SK-N-SH treated with all-trans-retinoic acid at 6 μM for 48 hours (cell line): ENCODE measurements at regions not wholly inside any gene's neighbourhood (a gene's known extent, or its start where the extent isn't known, plus 50 kb on each side); places are given as distances from the start of the nearest gene placed in this dataset.

Source experiments
- ATAC-seq: fragments of 200-7000 bp; cut with Tn5 transposase; 3 replicates; pipeline ENCODE4 v1.9.1; 2020; ENCODE audit warnings: mild to moderate bottlenecking, moderate library complexity
- ARNTL ChIP-seq: fragments of 450-650 bp; formaldehyde crosslinking; IDR thresholded peaks from 2 replicates; pipeline ENCODE4 v1.5.0; 2020; ENCODE audit warnings: low read depth, mild to moderate bottlenecking, moderate library complexity, borderline replicate concordance
- BACH2 ChIP-seq: fragments of 250-450 bp; sonication (Bioruptor Pico); IDR thresholded peaks from 2 replicates; pipeline ENCODE4 v1.9.0; 2021; ENCODE audit warnings: mild to moderate bottlenecking, borderline replicate concordance
- CREB5 ChIP-seq: fragments of 250-450 bp; sonication (Bioruptor Pico); IDR thresholded peaks from 2 replicates; pipeline ENCODE4 v1.5.1; 2020; ENCODE audit warnings: low read depth, mild to moderate bottlenecking, moderate library complexity
- CSDC2 ChIP-seq: fragments of 250-450 bp; sonication (Bioruptor Pico); IDR thresholded peaks from 2 replicates; pipeline ENCODE4 v1.5.0; 2020; ENCODE audit warnings: mild to moderate bottlenecking, moderate library complexity
- CSRNP3 ChIP-seq: fragments of 250-450 bp; sonication (Bioruptor Pico); IDR thresholded peaks from 2 replicates; pipeline ENCODE4 v1.5.1; 2021; ENCODE audit warnings: mild to moderate bottlenecking, moderate library complexity
- ESRRG ChIP-seq: fragments of 250-450 bp; sonication (Bioruptor Pico); IDR thresholded peaks from 2 replicates; pipeline ENCODE4 v1.6.1; 2021; ENCODE audit warnings: mild to moderate bottlenecking
- GLIS3 ChIP-seq: fragments of 250-450 bp; sonication (Bioruptor Pico); IDR thresholded peaks from 2 replicates; pipeline ENCODE4 v1.5.0; 2020; ENCODE audit warnings: mild to moderate bottlenecking, moderate library complexity
- ISL1 ChIP-seq: fragments of 250-450 bp; sonication (Bioruptor Pico); IDR thresholded peaks from 2 replicates; pipeline ENCODE4 v2.1.2; 2022; ENCODE audit warnings: mild to moderate bottlenecking, moderate library complexity
- OSR1 ChIP-seq: fragments of 250-450 bp; sonication (Bioruptor Pico); IDR thresholded peaks from 2 replicates; pipeline ENCODE4 v1.8.0; 2022; ENCODE audit warnings: moderate library complexity, mild to moderate bottlenecking, inconsistent platforms
- POU6F1 ChIP-seq: fragments of 250-450 bp; sonication (Bioruptor Pico); IDR thresholded peaks from 2 replicates; pipeline ENCODE4 v1.8.0; 2021; ENCODE audit warnings: low read depth, mild to moderate bottlenecking, moderate library complexity, borderline replicate concordance
- PPARA ChIP-seq: fragments of 250-450 bp; sonication (Bioruptor Pico); IDR thresholded peaks from 2 replicates; pipeline ENCODE4 v1.5.0; 2020; ENCODE audit warnings: mild to moderate bottlenecking, borderline replicate concordance
- RARB ChIP-seq: fragments of 250-450 bp; sonication (Bioruptor Pico); IDR thresholded peaks from 2 replicates; pipeline ENCODE4 v1.8.0; 2021; ENCODE audit warnings: mild to moderate bottlenecking, moderate library complexity
- SNAI2 ChIP-seq: fragments of 250-450 bp; sonication (Bioruptor Pico); IDR thresholded peaks from 2 replicates; pipeline ENCODE4 v1.5.0; 2020; ENCODE audit warnings: mild to moderate bottlenecking, moderate library complexity
- TCF4 ChIP-seq: fragments of 250-450 bp; sonication (Bioruptor Pico); IDR thresholded peaks from 2 replicates; pipeline ENCODE4 v1.8.0; 2021; ENCODE audit warnings: mild to moderate bottlenecking, moderate library complexity, borderline replicate concordance
- TOX ChIP-seq: fragments of 250-450 bp; sonication (Bioruptor Pico); IDR thresholded peaks from 2 replicates; pipeline ENCODE4 v1.8.0; 2021; ENCODE audit warnings: mild to moderate bottlenecking, moderate library complexity, borderline replicate concordance
- ZC3H10 ChIP-seq: fragments of 250-450 bp; sonication (Bioruptor Pico); IDR thresholded peaks from 2 replicates; pipeline ENCODE4 v1.5.1; 2021; ENCODE audit warnings: mild to moderate bottlenecking, moderate library complexity
- ZFP3 ChIP-seq: fragments of 250-450 bp; sonication (Bioruptor Pico); IDR thresholded peaks from 2 replicates; pipeline ENCODE4 v1.5.0; 2020; ENCODE audit warnings: mild to moderate bottlenecking, moderate library complexity
- ZNF565 ChIP-seq: fragments of 450-650 bp; formaldehyde crosslinking; conservative IDR thresholded peaks from 2 replicates; pipeline ENCODE4 v1.5.0; 2020; ENCODE audit warnings: low read depth, mild to moderate bottlenecking, moderate library complexity
- ZNF70 ChIP-seq: fragments of 450-650 bp; formaldehyde crosslinking; IDR thresholded peaks from 2 replicates; pipeline ENCODE4 v1.5.0; 2020; ENCODE audit warnings: mild to moderate bottlenecking, moderate library complexity
- ZNF8 ChIP-seq: fragments of 450-650 bp; formaldehyde crosslinking; IDR thresholded peaks from 2 replicates; pipeline ENCODE4 v1.5.0; 2020; ENCODE audit warnings: mild to moderate bottlenecking, moderate library complexity
- TF ChIP-seq, protein P1 (sequence below): fragments of 250-450 bp; sonication (Bioruptor Pico); IDR thresholded peaks from 2 replicates; pipeline ENCODE4 v1.5.0; 2020; ENCODE audit warnings: mild to moderate bottlenecking, moderate library complexity

DNA sequence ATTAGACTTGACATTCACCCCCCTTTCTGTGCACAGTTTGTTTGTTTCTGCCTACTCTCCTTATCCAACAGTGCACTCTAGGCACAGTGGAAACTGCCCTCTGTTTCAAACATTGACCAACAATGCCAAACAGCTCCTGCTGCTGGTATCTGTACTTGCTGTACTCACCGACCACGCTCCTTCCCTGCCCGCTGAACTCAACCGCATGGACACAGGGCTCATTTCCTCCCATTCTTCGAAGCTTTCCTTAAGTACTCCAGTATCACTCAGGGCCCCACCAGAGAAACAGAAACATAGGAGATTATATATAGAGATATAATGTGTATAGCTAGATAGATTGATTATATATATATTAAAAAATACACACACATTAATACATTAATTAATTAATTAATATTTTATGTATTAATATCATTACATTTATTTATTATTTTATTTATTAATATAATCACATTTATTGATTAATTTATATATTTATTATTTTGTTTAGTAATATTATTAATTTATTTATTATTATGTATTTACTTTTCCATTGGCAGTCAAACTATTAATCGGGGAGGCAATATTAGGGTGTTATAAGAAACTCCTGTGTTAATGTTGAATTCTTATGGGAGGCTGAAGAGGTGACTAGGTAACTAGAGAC, 1528.2 kb downstream of the EFNB2 start:
- ATAC-seq = no peak
- no peak for TF ChIP-seq ESRRG (CRISPR knock-in tag)
- TF ChIP-seq ARNTL (CRISPR knock-in tag) = no peak
- no peak for TF ChIP-seq POU6F1 (CRISPR knock-in tag)
- no peak for TF ChIP-seq RARB
- no peak for TF ChIP-seq ZFP3 (CRISPR knock-in tag)
- no peak for TF ChIP-seq TCF4 (CRISPR knock-in tag)
- no peak for TF ChIP-seq ZNF70 (CRISPR knock-in tag)
- TF ChIP-seq CREB5 (CRISPR knock-in tag) = no peak

DNA sequence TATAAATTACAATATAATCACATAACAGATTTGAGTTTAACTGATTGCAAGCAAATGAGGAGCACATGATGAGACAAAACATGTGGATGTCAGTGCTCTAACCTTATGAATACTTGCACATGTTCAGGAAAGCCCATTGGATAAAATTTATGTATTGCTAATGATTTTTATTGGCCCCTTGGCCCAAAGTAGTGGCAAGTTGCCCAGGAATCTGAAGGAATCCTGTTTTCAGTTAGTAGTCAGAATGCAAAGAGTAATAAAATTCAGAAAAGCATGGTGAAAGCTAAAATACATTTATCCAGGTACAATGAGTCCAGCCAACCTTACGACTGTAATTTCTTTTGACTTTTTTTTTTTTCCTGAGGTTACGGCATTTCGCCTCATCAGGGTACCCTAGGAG, 1539.4 kb downstream of the EFNB2 start:
- no peak for TF ChIP-seq ISL1 (CRISPR knock-in tag)
- TF ChIP-seq ZFP3 (CRISPR knock-in tag) = no peak
- no peak for TF ChIP-seq BACH2 (CRISPR knock-in tag)
- TF ChIP-seq POU6F1 (CRISPR knock-in tag) = no peak
- TF ChIP-seq CREB5 (CRISPR knock-in tag) = no peak
- no peak for TF ChIP-seq CSRNP3 (CRISPR knock-in tag)
- TF ChIP-seq PPARA (CRISPR knock-in tag) = no peak
- TF ChIP-seq ZC3H10 (CRISPR knock-in tag) = no peak
- TF ChIP-seq TCF4 (CRISPR knock-in tag) = no peak
- TF ChIP-seq ZNF565 (CRISPR knock-in tag) = no peak
- no peak for TF ChIP-seq TOX
- no peak for TF ChIP-seq RARB
- no peak for TF ChIP-seq GLIS3 (CRISPR knock-in tag)
- TF ChIP-seq CSDC2 (CRISPR knock-in tag) = no peak
- TF ChIP-seq, protein P1, sequence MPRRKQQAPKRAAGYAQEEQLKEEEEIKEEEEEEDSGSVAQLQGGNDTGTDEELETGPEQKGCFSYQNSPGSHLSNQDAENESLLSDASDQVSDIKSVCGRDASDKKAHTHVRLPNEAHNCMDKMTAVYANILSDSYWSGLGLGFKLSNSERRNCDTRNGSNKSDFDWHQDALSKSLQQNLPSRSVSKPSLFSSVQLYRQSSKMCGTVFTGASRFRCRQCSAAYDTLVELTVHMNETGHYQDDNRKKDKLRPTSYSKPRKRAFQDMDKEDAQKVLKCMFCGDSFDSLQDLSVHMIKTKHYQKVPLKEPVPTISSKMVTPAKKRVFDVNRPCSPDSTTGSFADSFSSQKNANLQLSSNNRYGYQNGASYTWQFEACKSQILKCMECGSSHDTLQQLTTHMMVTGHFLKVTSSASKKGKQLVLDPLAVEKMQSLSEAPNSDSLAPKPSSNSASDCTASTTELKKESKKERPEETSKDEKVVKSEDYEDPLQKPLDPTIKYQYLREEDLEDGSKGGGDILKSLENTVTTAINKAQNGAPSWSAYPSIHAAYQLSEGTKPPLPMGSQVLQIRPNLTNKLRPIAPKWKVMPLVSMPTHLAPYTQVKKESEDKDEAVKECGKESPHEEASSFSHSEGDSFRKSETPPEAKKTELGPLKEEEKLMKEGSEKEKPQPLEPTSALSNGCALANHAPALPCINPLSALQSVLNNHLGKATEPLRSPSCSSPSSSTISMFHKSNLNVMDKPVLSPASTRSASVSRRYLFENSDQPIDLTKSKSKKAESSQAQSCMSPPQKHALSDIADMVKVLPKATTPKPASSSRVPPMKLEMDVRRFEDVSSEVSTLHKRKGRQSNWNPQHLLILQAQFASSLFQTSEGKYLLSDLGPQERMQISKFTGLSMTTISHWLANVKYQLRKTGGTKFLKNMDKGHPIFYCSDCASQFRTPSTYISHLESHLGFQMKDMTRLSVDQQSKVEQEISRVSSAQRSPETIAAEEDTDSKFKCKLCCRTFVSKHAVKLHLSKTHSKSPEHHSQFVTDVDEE (CRISPR knock-in tag) = no peak
- TF ChIP-seq SNAI2 (CRISPR knock-in tag) = no peak
- no peak for TF ChIP-seq ARNTL (CRISPR knock-in tag)
- no peak for TF ChIP-seq ESRRG (CRISPR knock-in tag)
- TF ChIP-seq OSR1 (CRISPR knock-in tag) = no peak
- TF ChIP-seq ZNF8 = no peak
- no peak for ATAC-seq
